ENCODE measurements at regions not wholly inside any gene's neighbourhood (a gene's known extent, or its start where the extent isn't known, plus 50 kb on each side); places are given as distances from the start of the nearest gene placed in this dataset.

DNA sequence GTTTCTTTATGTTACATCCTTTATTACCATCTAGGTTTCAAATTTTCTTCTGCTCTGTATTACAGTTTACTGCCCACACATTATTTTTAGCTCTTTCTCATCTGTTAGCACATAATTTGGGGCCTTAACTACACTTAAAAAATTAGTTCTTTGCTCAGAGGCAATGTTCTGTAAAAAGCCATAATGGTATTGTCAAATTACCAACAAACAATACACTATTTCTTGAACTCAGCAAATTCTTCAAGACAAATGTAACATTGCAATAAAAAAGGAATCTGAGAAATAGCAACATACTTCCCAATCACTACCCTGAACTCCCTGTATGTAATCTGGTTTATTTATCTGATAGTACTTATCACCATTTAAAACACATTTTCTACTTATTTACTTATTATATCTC, 448.6 kb upstream of the OPRM1 start:
- TF ChIP-seq, protein P1, sequence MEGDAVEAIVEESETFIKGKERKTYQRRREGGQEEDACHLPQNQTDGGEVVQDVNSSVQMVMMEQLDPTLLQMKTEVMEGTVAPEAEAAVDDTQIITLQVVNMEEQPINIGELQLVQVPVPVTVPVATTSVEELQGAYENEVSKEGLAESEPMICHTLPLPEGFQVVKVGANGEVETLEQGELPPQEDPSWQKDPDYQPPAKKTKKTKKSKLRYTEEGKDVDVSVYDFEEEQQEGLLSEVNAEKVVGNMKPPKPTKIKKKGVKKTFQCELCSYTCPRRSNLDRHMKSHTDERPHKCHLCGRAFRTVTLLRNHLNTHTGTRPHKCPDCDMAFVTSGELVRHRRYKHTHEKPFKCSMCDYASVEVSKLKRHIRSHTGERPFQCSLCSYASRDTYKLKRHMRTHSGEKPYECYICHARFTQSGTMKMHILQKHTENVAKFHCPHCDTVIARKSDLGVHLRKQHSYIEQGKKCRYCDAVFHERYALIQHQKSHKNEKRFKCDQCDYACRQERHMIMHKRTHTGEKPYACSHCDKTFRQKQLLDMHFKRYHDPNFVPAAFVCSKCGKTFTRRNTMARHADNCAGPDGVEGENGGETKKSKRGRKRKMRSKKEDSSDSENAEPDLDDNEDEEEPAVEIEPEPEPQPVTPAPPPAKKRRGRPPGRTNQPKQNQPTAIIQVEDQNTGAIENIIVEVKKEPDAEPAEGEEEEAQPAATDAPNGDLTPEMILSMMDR (IDR thresholded peaks at IDR 0.05; ENCODE audit: control extremely low read depth in 1 of 3, insufficient read depth in 1 of 3, low read depth in 1 of 3, low read length in 3 of 3) = no peak
- TF ChIP-seq ZNF274 (IDR thresholded peaks at IDR 0.05; ENCODE audit: borderline replicate concordance, extremely low read depth, low read length) (no peak), EP300 (IDR thresholded peaks at IDR 0.05; ENCODE audit: borderline replicate concordance in 1 of 2, low read depth in 2 of 2, low read length in 2 of 2) (no peak), NRF1 (IDR thresholded peaks at IDR 0.05; ENCODE audit: low read depth, low read length) (no peak)
